NAMALWA (cell line): ENCODE measurements at regions not wholly inside any gene's neighbourhood (a gene's known extent, or its start where the extent isn't known, plus 50 kb on each side); places are given as distances from the start of the nearest gene placed in this dataset.

Source experiments
- DNase-seq: peaks from one replicate; pipeline ENCODE4 v3.0.0-alpha.2; 2015; ENCODE audit warnings: low spot score

- no peak for DNase-seq
These were observed 93.1 kb upstream of the SPON1 start for GRCh38 chr11:13869398-13869886.

GRCh38 chr11:13874597-13874996 lies 87.9 kb upstream of the SPON1 start:
- DNase-seq: no peak

- no peak for DNase-seq
These were observed 86.9 kb upstream of the SPON1 start for GRCh38 chr11:13875643-13876042.

GRCh38 chr11:13876423-13876822 lies 86.1 kb upstream of the SPON1 start:
- no peak for DNase-seq

- DNase-seq: no peak
These were observed 84.4 kb upstream of the SPON1 start for GRCh38 chr11:13878077-13878476.

GRCh38 chr11:13880634-13881033 lies 81.9 kb upstream of the SPON1 start:
- DNase-seq: no peak

GRCh38 chr11:13881226-13881905 lies 81.2 kb upstream of the SPON1 start:
- no peak for DNase-seq

- no peak for DNase-seq
These were observed 79.5 kb upstream of the SPON1 start for GRCh38 chr11:13883042-13883441.

- no peak for DNase-seq
These were observed 78.9 kb upstream of the SPON1 start for GRCh38 chr11:13883589-13883988.

- DNase-seq: no peak
These were observed 78.2 kb upstream of the SPON1 start for GRCh38 chr11:13884158-13884799.

- DNase-seq: no peak
These were observed 77.4 kb upstream of the SPON1 start for GRCh38 chr11:13885083-13885482.

- no peak for DNase-seq
These were observed 72.8 kb upstream of the SPON1 start for GRCh38 chr11:13889552-13890249.

- DNase-seq: peak; percentile 5
These were observed 70.6 kb upstream of the SPON1 start for GRCh38 chr11:13891911-13892310.

GRCh38 chr11:13896175-13896980 lies 66.1 kb upstream of the SPON1 start:
- DNase-seq: no peak

- no peak for DNase-seq
These were observed 65.6 kb upstream of the SPON1 start for GRCh38 chr11:13896981-13897353.

GRCh38 chr11:13897646-13898276 lies 64.8 kb upstream of the SPON1 start:
- DNase-seq: no peak

GRCh38 chr11:13899603-13900002 lies 62.9 kb upstream of the SPON1 start:
- DNase-seq: no peak

GRCh38 chr11:13902523-13902922 lies 60.0 kb upstream of the SPON1 start:
- no peak for DNase-seq

GRCh38 chr11:13905137-13905781 lies 57.3 kb upstream of the SPON1 start:
- no peak for DNase-seq

GRCh38 chr11:13907678-13908077 lies 54.8 kb upstream of the SPON1 start:
- DNase-seq: no peak

GRCh38 chr11:13908535-13908934 lies 54.0 kb upstream of the SPON1 start:
- no peak for DNase-seq
